Loucy (cell line): ENCODE measurements at regions not wholly inside any gene's neighbourhood (a gene's known extent, or its start where the extent isn't known, plus 50 kb on each side); places are given as distances from the start of the nearest gene placed in this dataset.

Experiments
- H2AFZ ChIP-seq: fragments of 200-600 bp; sonication (generic); 2 replicates; pipeline ENCODE4 v1.6.0; 2016; ENCODE audit warnings: antibody characterized with exemption, mild to moderate bottlenecking, low read length, moderate library complexity
- H3F3A ChIP-seq: fragments of 200-600 bp; 2 replicates; pipeline ENCODE4 v1.6.0; 2016; ENCODE audit warnings: antibody characterized with exemption, low read depth, mild to moderate bottlenecking
- H3K27me3 ChIP-seq: fragments of 200-600 bp; sonication (generic); 2 replicates; pipeline ENCODE4 v1.6.1; 2014; ENCODE audit warnings: low read length, mild to moderate bottlenecking; ENCODE audit not compliant: insufficient read depth, poor library complexity, severe bottlenecking
- H3K36me3 ChIP-seq: fragments of 200-600 bp; sonication (generic); 2 replicates; pipeline ENCODE4 v1.6.1; 2016; ENCODE audit warnings: low read length; ENCODE audit not compliant: insufficient read depth
- H3K4me1 ChIP-seq: fragments of 200-600 bp; sonication (generic); 2 replicates; pipeline ENCODE4 v1.5.1; 2014; ENCODE audit warnings: low read length, mild to moderate bottlenecking; ENCODE audit not compliant: insufficient read depth, poor library complexity, severe bottlenecking
- H3K4me2 ChIP-seq: fragments of 200-600 bp; sonication (generic); 2 replicates; pipeline ENCODE4 v1.6.0; 2014; ENCODE audit warnings: antibody characterized with exemption, low read length, low read depth, mild to moderate bottlenecking; ENCODE audit not compliant: poor library complexity, severe bottlenecking
- H3K4me3 ChIP-seq: fragments of 200-600 bp; sonication (generic); 2 replicates; pipeline ENCODE4 v1.5.1; 2014; ENCODE audit warnings: low read length, mild to moderate bottlenecking, mixed read lengths; ENCODE audit not compliant: poor library complexity, severe bottlenecking
- H3K79me2 ChIP-seq: fragments of 200-600 bp; sonication (generic); 2 replicates; pipeline ENCODE4 v1.6.1; 2014; ENCODE audit warnings: low read length; ENCODE audit not compliant: insufficient read depth
- H3K9ac ChIP-seq: fragments of 200-600 bp; sonication (generic); 2 replicates; pipeline ENCODE4 v1.6.0; 2014; ENCODE audit warnings: mild to moderate bottlenecking, low read depth, low read length, moderate library complexity; ENCODE audit not compliant: poor library complexity, severe bottlenecking
- H3K9me2 ChIP-seq: fragments of 200-600 bp; sonication (generic); replicated peaks from 2 replicates; pipeline ENCODE4 v1.6.1; 2016; ENCODE audit warnings: low read depth, low read length, mixed read lengths
- H3K9me3 ChIP-seq: fragments of 200-600 bp; sonication (generic); 2 replicates; pipeline ENCODE4 v1.6.1; 2014; ENCODE audit warnings: mild to moderate bottlenecking, antibody characterized with exemption, low read length, low read depth; ENCODE audit not compliant: insufficient read depth
- H4K20me1 ChIP-seq: fragments of 200-600 bp; sonication (generic); 2 replicates; pipeline ENCODE4 v1.6.0; 2014; ENCODE audit warnings: antibody characterized with exemption, low read length, mild to moderate bottlenecking; ENCODE audit not compliant: insufficient read depth, poor library complexity, severe bottlenecking
- CTCF ChIP-seq: fragments of 200-600 bp; sonication (generic); conservative IDR thresholded peaks from 2 replicates; pipeline ENCODE4 v1.5.1; 2014; ENCODE audit warnings: mild to moderate bottlenecking, antibody characterized with exemption, low read length
- EZH2phosphoT487 ChIP-seq: fragments of 200-600 bp; IDR thresholded peaks from 2 replicates; pipeline ENCODE4 v1.6.1; 2018; ENCODE audit warnings: antibody characterized with exemption, mild to moderate bottlenecking, moderate library complexity, borderline replicate concordance

- no peak for TF ChIP-seq EZH2phosphoT487
- no peak for TF ChIP-seq CTCF
- Histone ChIP-seq H3K36me3 (no peaks in the 10 kb centered on the region), H3K9ac (no peak overlapping the region), H3K79me2 (no peaks in the 10 kb centered on the region), H4K20me1 (no peaks in the 10 kb centered on the region), H3K4me3 (no peak overlapping the region), H3K27me3 (no peaks in the 10 kb centered on the region), H3K9me3 (no peaks in the 10 kb centered on the region), H3K9me2 (no peaks in the 10 kb centered on the region), H3F3A (no peaks in the 10 kb centered on the region), H2AFZ (no peak overlapping the region), H3K4me1 (peaks cover 3% of the 10 kb centered on the region), H3K4me2 (no peak overlapping the region)
These were observed 65.5 kb downstream of the KCNE4 start for GRCh38 chr2:223117533-223117932.

- Histone ChIP-seq H3K36me3 (no peaks in the 10 kb centered on the region), H3K9ac (no peak overlapping the region), H3K9me3 (no peaks in the 10 kb centered on the region), H3F3A (no peaks in the 10 kb centered on the region), H3K79me2 (no peaks in the 10 kb centered on the region), H3K4me2 (no peak overlapping the region), H3K4me3 (no peak overlapping the region), H3K9me2 (no peaks in the 10 kb centered on the region), H4K20me1 (no peaks in the 10 kb centered on the region), H2AFZ (no peak overlapping the region), H3K27me3 (no peaks in the 10 kb centered on the region), H3K4me1 (peaks cover 24% of the 10 kb centered on the region)
- TF ChIP-seq EZH2phosphoT487 (no peak), CTCF (no peak)
These were observed 69.3 kb downstream of the KCNE4 start for GRCh38 chr2:223121283-223121682.

GRCh38 chr2:223122781-223123180 is 70.8 kb downstream of the KCNE4 start:
- Histone ChIP-seq H3K4me3 (no peak overlapping the region), H3K9me3 (no peaks in the 10 kb centered on the region), H3K4me1 (peaks cover 24% of the 10 kb centered on the region), H4K20me1 (no peaks in the 10 kb centered on the region), H3K79me2 (no peaks in the 10 kb centered on the region), H3K9ac (no peak overlapping the region), H2AFZ (no peak overlapping the region), H3K27me3 (no peaks in the 10 kb centered on the region), H3K36me3 (no peaks in the 10 kb centered on the region), H3F3A (no peaks in the 10 kb centered on the region), H3K4me2 (no peak overlapping the region), H3K9me2 (no peaks in the 10 kb centered on the region)
- TF ChIP-seq CTCF (no peak), EZH2phosphoT487 (no peak)
